C4-2B (cell line): ENCODE measurements at regions not wholly inside any gene's neighbourhood (a gene's known extent, or its start where the extent isn't known, plus 50 kb on each side); places are given as distances from the start of the nearest gene placed in this dataset.

Source experiments
- CTCF ChIP-seq: fragments of 450-650 bp; conservative IDR thresholded peaks from 2 replicates; pipeline ENCODE4 v1.5.1; 2017; ENCODE audit warnings: mild to moderate bottlenecking
- ZFX ChIP-seq: fragments of 450-650 bp; IDR thresholded peaks from 2 replicates; pipeline ENCODE4 v1.6.1; 2017

GRCh38 chr2:105187531-105187930 is 54.0 kb upstream of the GPR45 start:
- TF ChIP-seq CTCF (no peak), ZFX (no peak)
